GM18511 (cell line): ENCODE measurements at regions not wholly inside any gene's neighbourhood (a gene's known extent, or its start where the extent isn't known, plus 50 kb on each side); places are given as distances from the start of the nearest gene placed in this dataset.

Source experiments
- ATAC-seq: cut with Tn5 transposase; IDR thresholded peaks from one replicate; pipeline ENCODE4 v1.9.1; 2021; ENCODE audit warnings: mild to moderate bottlenecking, moderate library complexity; ENCODE audit not compliant: unreplicated experiment

GRCh38 chr12:24071842-24072241 is 122.4 kb upstream of the SOX5 start:
- no peak for ATAC-seq

- ATAC-seq = no peak
Measured at GRCh38 chr12:24069532-24070395, 120.3 kb upstream of the SOX5 start.

- ATAC-seq = no peak
Measured at GRCh38 chr12:24066865-24067264, 117.4 kb upstream of the SOX5 start.

- ATAC-seq = no peak
Measured at GRCh38 chr12:24066097-24066496, 116.6 kb upstream of the SOX5 start.

- no peak for ATAC-seq
Measured at GRCh38 chr12:24062642-24063245, 113.3 kb upstream of the SOX5 start.

- ATAC-seq = no peak
Measured at GRCh38 chr12:24060089-24060488, 110.6 kb upstream of the SOX5 start.

GRCh38 chr12:24057920-24058476 is 108.5 kb upstream of the SOX5 start:
- ATAC-seq = no peak

GRCh38 chr12:24055747-24056146 is 106.3 kb upstream of the SOX5 start:
- ATAC-seq = no peak

- ATAC-seq = no peak
Measured at GRCh38 chr12:24054416-24054815, 104.9 kb upstream of the SOX5 start.

GRCh38 chr12:24049728-24050127 is 100.3 kb upstream of the SOX5 start:
- ATAC-seq = no peak

- ATAC-seq = no peak
Measured at GRCh38 chr12:24049101-24049500, 99.6 kb upstream of the SOX5 start.

- ATAC-seq = no peak
Measured at GRCh38 chr12:24048446-24048845, 99.0 kb upstream of the SOX5 start.

- no peak for ATAC-seq
Measured at GRCh38 chr12:24047326-24047725, 97.9 kb upstream of the SOX5 start.

- ATAC-seq = no peak
Measured at GRCh38 chr12:24045816-24046257, 96.4 kb upstream of the SOX5 start.

GRCh38 chr12:24044941-24045703 is 95.7 kb upstream of the SOX5 start:
- ATAC-seq = no peak

- no peak for ATAC-seq
Measured at GRCh38 chr12:24042651-24043050, 93.2 kb upstream of the SOX5 start.

- no peak for ATAC-seq
Measured at GRCh38 chr12:24039113-24039525, 89.6 kb upstream of the SOX5 start.

GRCh38 chr12:24038211-24038997 is 88.9 kb upstream of the SOX5 start:
- ATAC-seq = no peak

GRCh38 chr12:24036438-24037216 is 87.2 kb upstream of the SOX5 start:
- no peak for ATAC-seq

- ATAC-seq = no peak
Measured at GRCh38 chr12:24034894-24035293, 85.4 kb upstream of the SOX5 start.
